HepG2 (cell line): ENCODE measurements at regions not wholly inside any gene's neighbourhood (a gene's known extent, or its start where the extent isn't known, plus 50 kb on each side); places are given as distances from the start of the nearest gene placed in this dataset.

ENCODE experiments used
- ATAC-seq: fragments of 200-7000 bp; cut with Tn5 transposase; 3 replicates; pipeline ENCODE4 v1.9.1; 2020; ENCODE audit warnings: mild to moderate bottlenecking, moderate library complexity
- BruUV-seq: library from RNA; stranded (reverse); fragments of 400-500 nt; replicated peaks from 2 replicates; lab custom pipeline; 2021; lab: Mats Ljungman, UMichigan
- CTCF ChIA-PET: fragments of 300-600 bp; formaldehyde crosslinking; extraction: SDS; loops from one replicate; lab custom pipeline; 2021; ENCODE audit warnings: low total read pairs, inconsistent platforms, low intra/inter-chr PET ratio; lab: Yijun Ruan, JAX
- POLR2A ChIA-PET: fragments of 350-600 bp; sonication (Branson Sonifier 250); formaldehyde crosslinking; loops from one replicate; lab custom pipeline; 2020; ENCODE audit warnings: antibody characterized with exemption, inconsistent platforms; lab: Yijun Ruan, JAX
- DNase-seq: peaks from one replicate; pipeline ENCODE4 v3.0.0-alpha.2; 2015; ENCODE audit warnings: low spot score
- FAIRE-seq: peaks from 3 replicates; lab custom pipeline; 2011; peaks lifted over from hg19 to GRCh38; lab: Jason Lieb, UNC
- H2AFZ ChIP-seq: one replicate; pipeline ENCODE4 v1.6.1; 2011; ENCODE audit warnings: low read length, inconsistent platforms
- H3K27ac ChIP-seq: fragments of 300-600 bp; 3 replicates; pipeline ENCODE4 v1.8.0; 2011; ENCODE audit warnings: mixed run types, mild to moderate bottlenecking, mixed read lengths, low read length, inconsistent platforms; ENCODE audit not compliant: insufficient read depth; ENCODE audit errors: extremely low read length
- H3K27me3 ChIP-seq, 2 experiments: fragments of 200-600 bp in 1 of 2; 2 replicates in 1 of 2; 3 replicates in 1 of 2; pipeline versions ENCODE4 v1.6.0 to v1.8.0; 2011; ENCODE audit warnings: low read length in 2 of 2, mild to moderate bottlenecking in 2 of 2, moderate library complexity in 2 of 2, inconsistent platforms in 1 of 2; ENCODE audit not compliant: insufficient read depth in 2 of 2, control insufficient read depth in 1 of 2
- H3K36me3 ChIP-seq, 2 experiments: fragments of 200-600 bp in 1 of 2; replicated peaks in 1 of 2; 2 replicates in 1 of 2; 3 replicates in 1 of 2; pipeline versions ENCODE4 v1.5.1 to v1.8.0; 2011; ENCODE audit warnings: low read length in 2 of 2, inconsistent platforms in 1 of 2; ENCODE audit not compliant: insufficient read depth in 2 of 2, control insufficient read depth in 1 of 2
- H3K4me1 ChIP-seq: 2 replicates; pipeline ENCODE4 v1.5.1; 2012; ENCODE audit warnings: low read length, inconsistent platforms; ENCODE audit not compliant: insufficient read depth
- H3K4me2 ChIP-seq: 2 replicates; pipeline ENCODE4 v1.6.0; 2011; ENCODE audit warnings: low read depth, low read length, inconsistent platforms
- H3K4me3 ChIP-seq, 3 experiments: fragments of 200-600 bp in 1 of 3; sonication (generic), shearing (Covaris generic) in 1 of 3; replicated peaks in 1 of 3; 2 replicates each; pipeline ENCODE4 v1.5.1; 2011 to 2016; ENCODE audit warnings: low read length in 3 of 3, inconsistent platforms in 2 of 3, low read depth in 2 of 3, mild to moderate bottlenecking in 2 of 3, control low read depth in 1 of 3, mixed read lengths in 1 of 3; ENCODE audit not compliant: insufficient read depth in 1 of 3
- H3K79me2 ChIP-seq: one replicate; pipeline ENCODE4 v1.6.1; 2011; ENCODE audit warnings: low read length, inconsistent platforms; ENCODE audit not compliant: insufficient read depth
- H3K9ac ChIP-seq: 2 replicates; pipeline ENCODE4 v1.6.0; 2011; ENCODE audit warnings: mild to moderate bottlenecking, low read depth, low read length, inconsistent platforms; ENCODE audit not compliant: insufficient read depth
- H3K9me3 ChIP-seq: 2 replicates; pipeline ENCODE4 v1.5.1; 2012; ENCODE audit warnings: mild to moderate bottlenecking, low read length
- H4K20me1 ChIP-seq: 2 replicates; pipeline ENCODE4 v1.6.0; 2011; ENCODE audit warnings: inconsistent platforms, mild to moderate bottlenecking, low read length, moderate library complexity; ENCODE audit not compliant: insufficient read depth
- AGO2 ChIP-seq: fragments of 200-400 bp; formaldehyde crosslinking; optimal IDR thresholded peaks from 2 replicates; pipeline ENCODE3; 2017; ENCODE audit warnings: mild to moderate bottlenecking, low read depth, low read length, moderate library complexity
- CCAR2 ChIP-seq: fragments of 200-400 bp; formaldehyde crosslinking; optimal IDR thresholded peaks from 2 replicates; pipeline ENCODE3; 2018; ENCODE audit warnings: low read depth, mild to moderate bottlenecking, low read length, moderate library complexity
- CHCHD3 ChIP-seq: sonication (generic); formaldehyde crosslinking; IDR thresholded peaks from 2 replicates; pipeline ENCODE4 v1.8.0; 2022; ENCODE audit warnings: mild to moderate bottlenecking, missing genetic modification reagents, moderate library complexity
- NONO ChIP-seq, 2 experiments: fragments of 450-650 bp in 1 of 2; sonication (generic) in 1 of 2; formaldehyde crosslinking in 1 of 2; IDR thresholded peaks in 1 of 2; conservative IDR thresholded peaks in 1 of 2; 2 replicates each; pipeline versions ENCODE4 v1.6.1 to v1.8.0; 2017 to 2022; ENCODE audit warnings: mild to moderate bottlenecking in 1 of 2, missing genetic modification reagents in 1 of 2, moderate library complexity in 1 of 2
- PRDM15 ChIP-seq: sonication (generic); formaldehyde crosslinking; IDR thresholded peaks from 2 replicates; pipeline ENCODE4 v1.4.0; 2020; ENCODE audit warnings: missing genetic modification reagents
- SMYD3 ChIP-seq: sonication (generic); formaldehyde crosslinking; IDR thresholded peaks from 2 replicates; pipeline ENCODE4 v1.8.1; 2023; ENCODE audit warnings: mild to moderate bottlenecking, missing genetic modification reagents
- ZNF605 ChIP-seq: sonication (generic); formaldehyde crosslinking; IDR thresholded peaks from 2 replicates; pipeline ENCODE4 v1.8.0; 2022; ENCODE audit warnings: mild to moderate bottlenecking, missing genetic modification reagents
- whole genome bisulfite sequencing: methylation state at CpG from one replicate; pipeline ENCODE4 v1.1.6; 2017; ENCODE audit warnings: low lambda C conversion rate; 5-methylcytosine and 5-hydroxymethylcytosine counted together
- in situ Hi-C: cut with HindIII; loops from 2 replicates; pipeline ENCODE4 v1.10.0; 2017; ENCODE audit warnings: low pct_unique_long_range_greater_than_20kb; ENCODE audit not compliant: extremely low pct_ligation_motif_present
- intact Hi-C: fragments of 100-400 bp; cut with micrococcal nuclease; formaldehyde crosslinking; loops from one replicate; pipeline ENCODE4 v1.10.0; 2022; ENCODE audit not compliant: unreplicated experiment
- TF ChIP-seq, protein P1 (sequence below): IDR thresholded peaks from 2 replicates; pipeline ENCODE4 v1.6.1; 2016; ENCODE audit warnings: low read depth, missing genetic modification reagents, missing compliant biosample characterization
- TF ChIP-seq, protein P2 (sequence below): sonication (generic); formaldehyde crosslinking; IDR thresholded peaks from 2 replicates; pipeline ENCODE4 v1.5.0; 2020; ENCODE audit warnings: mild to moderate bottlenecking, missing genetic modification reagents
- TF ChIP-seq, protein P3 (sequence below): sonication (generic); formaldehyde crosslinking; IDR thresholded peaks from 2 replicates; pipeline ENCODE4 v1.4.0; 2020; ENCODE audit warnings: mild to moderate bottlenecking, missing genetic modification reagents

GRCh38 chr3:94179059-94179458 is 116.2 kb downstream of the NSUN3 start:
- Histone ChIP-seq H3K4me3 (no peak overlapping the region), H4K20me1 (no peaks in the 10 kb centered on the region), H3K9me3 (no peaks in the 10 kb centered on the region), H3K27ac (no peak overlapping the region), H3K4me1 (no peaks in the 10 kb centered on the region), H3K36me3 (no peaks in the 10 kb centered on the region), H3K4me2 (no peak overlapping the region), H3K27me3 (no peaks in the 10 kb centered on the region), H3K9ac (no peak overlapping the region), H2AFZ (no peak overlapping the region), H3K79me2 (no peaks in the 10 kb centered on the region)
- DNase-seq (no peak), ATAC-seq (no peak), FAIRE-seq (no peak)
- intact Hi-C loops = no loop called here
- no TSS peak for BruUV-seq
- CTCF ChIA-PET = no interaction called here
- POLR2A ChIA-PET = no interaction called here
- in situ Hi-C loops = no loop called here
- 7% methylated on average over 2 of the region's 2 CpGs for WGBS
- TF ChIP-seq CCAR2 (no peak), PRDM15 (CRISPR knock-in tag) (no peak), CHCHD3 (CRISPR knock-in tag) (no peak), SMYD3 (CRISPR knock-in tag) (no peak), AGO2 (no peak), ZNF605 (CRISPR knock-in tag) (no peak), NONO (IDR thresholded peaks at IDR 0.05) (no peak), NONO (CRISPR knock-in tag; conservative IDR thresholded peaks at IDR 0.05) (no peak)
- TF ChIP-seq, protein P1, sequence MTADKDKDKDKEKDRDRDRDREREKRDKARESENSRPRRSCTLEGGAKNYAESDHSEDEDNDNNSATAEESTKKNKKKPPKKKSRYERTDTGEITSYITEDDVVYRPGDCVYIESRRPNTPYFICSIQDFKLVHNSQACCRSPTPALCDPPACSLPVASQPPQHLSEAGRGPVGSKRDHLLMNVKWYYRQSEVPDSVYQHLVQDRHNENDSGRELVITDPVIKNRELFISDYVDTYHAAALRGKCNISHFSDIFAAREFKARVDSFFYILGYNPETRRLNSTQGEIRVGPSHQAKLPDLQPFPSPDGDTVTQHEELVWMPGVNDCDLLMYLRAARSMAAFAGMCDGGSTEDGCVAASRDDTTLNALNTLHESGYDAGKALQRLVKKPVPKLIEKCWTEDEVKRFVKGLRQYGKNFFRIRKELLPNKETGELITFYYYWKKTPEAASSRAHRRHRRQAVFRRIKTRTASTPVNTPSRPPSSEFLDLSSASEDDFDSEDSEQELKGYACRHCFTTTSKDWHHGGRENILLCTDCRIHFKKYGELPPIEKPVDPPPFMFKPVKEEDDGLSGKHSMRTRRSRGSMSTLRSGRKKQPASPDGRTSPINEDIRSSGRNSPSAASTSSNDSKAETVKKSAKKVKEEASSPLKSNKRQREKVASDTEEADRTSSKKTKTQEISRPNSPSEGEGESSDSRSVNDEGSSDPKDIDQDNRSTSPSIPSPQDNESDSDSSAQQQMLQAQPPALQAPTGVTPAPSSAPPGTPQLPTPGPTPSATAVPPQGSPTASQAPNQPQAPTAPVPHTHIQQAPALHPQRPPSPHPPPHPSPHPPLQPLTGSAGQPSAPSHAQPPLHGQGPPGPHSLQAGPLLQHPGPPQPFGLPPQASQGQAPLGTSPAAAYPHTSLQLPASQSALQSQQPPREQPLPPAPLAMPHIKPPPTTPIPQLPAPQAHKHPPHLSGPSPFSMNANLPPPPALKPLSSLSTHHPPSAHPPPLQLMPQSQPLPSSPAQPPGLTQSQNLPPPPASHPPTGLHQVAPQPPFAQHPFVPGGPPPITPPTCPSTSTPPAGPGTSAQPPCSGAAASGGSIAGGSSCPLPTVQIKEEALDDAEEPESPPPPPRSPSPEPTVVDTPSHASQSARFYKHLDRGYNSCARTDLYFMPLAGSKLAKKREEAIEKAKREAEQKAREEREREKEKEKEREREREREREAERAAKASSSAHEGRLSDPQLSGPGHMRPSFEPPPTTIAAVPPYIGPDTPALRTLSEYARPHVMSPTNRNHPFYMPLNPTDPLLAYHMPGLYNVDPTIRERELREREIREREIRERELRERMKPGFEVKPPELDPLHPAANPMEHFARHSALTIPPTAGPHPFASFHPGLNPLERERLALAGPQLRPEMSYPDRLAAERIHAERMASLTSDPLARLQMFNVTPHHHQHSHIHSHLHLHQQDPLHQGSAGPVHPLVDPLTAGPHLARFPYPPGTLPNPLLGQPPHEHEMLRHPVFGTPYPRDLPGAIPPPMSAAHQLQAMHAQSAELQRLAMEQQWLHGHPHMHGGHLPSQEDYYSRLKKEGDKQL = no peak
- TF ChIP-seq, protein P2, sequence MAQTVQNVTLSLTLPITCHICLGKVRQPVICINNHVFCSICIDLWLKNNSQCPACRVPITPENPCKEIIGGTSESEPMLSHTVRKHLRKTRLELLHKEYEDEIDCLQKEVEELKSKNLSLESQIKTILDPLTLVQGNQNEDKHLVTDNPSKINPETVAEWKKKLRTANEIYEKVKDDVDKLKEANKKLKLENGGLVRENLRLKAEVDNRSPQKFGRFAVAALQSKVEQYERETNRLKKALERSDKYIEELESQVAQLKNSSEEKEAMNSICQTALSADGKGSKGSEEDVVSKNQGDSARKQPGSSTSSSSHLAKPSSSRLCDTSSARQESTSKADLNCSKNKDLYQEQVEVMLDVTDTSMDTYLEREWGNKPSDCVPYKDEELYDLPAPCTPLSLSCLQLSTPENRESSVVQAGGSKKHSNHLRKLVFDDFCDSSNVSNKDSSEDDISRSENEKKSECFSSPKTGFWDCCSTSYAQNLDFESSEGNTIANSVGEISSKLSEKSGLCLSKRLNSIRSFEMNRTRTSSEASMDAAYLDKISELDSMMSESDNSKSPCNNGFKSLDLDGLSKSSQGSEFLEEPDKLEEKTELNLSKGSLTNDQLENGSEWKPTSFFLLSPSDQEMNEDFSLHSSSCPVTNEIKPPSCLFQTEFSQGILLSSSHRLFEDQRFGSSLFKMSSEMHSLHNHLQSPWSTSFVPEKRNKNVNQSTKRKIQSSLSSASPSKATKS (CRISPR knock-in tag) = no peak
- TF ChIP-seq, protein P3, sequence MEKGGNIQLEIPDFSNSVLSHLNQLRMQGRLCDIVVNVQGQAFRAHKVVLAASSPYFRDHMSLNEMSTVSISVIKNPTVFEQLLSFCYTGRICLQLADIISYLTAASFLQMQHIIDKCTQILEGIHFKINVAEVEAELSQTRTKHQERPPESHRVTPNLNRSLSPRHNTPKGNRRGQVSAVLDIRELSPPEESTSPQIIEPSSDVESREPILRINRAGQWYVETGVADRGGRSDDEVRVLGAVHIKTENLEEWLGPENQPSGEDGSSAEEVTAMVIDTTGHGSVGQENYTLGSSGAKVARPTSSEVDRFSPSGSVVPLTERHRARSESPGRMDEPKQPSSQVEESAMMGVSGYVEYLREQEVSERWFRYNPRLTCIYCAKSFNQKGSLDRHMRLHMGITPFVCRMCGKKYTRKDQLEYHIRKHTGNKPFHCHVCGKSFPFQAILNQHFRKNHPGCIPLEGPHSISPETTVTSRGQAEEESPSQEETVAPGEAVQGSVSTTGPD (CRISPR knock-in tag) = no peak
